AG08395 (cell line): ENCODE measurements at regions not wholly inside any gene's neighbourhood (a gene's known extent, or its start where the extent isn't known, plus 50 kb on each side); places are given as distances from the start of the nearest gene placed in this dataset.
"Not testable (repeated sequence)": the region's sequence is repeated elsewhere in the genome, so short reads cannot be mapped to it uniquely, and the experiment has no call there.

Experiments used
- DNase-seq: peaks from one replicate; pipeline ENCODE4 v3.0.0; 2012; ENCODE audit warnings: mixed read lengths, low spot score

- no peak for DNase-seq
Measured at GRCh38 chr2:52386433-52387030, 1354.6 kb upstream of the NRXN1 start.

- DNase-seq: no peak
Measured at GRCh38 chr2:52383541-52383940, 1351.6 kb upstream of the NRXN1 start.

- no peak for DNase-seq
Measured at GRCh38 chr2:52369178-52369577, 1337.2 kb upstream of the NRXN1 start.

- no peak for DNase-seq
Measured at GRCh38 chr2:52368141-52368540, 1336.2 kb upstream of the NRXN1 start.

GRCh38 chr2:52365946-52366345 is 1334.0 kb upstream of the NRXN1 start:
- no peak for DNase-seq

- no peak for DNase-seq
Measured at GRCh38 chr2:52356556-52356955, 1324.6 kb upstream of the NRXN1 start.

- no peak for DNase-seq
Measured at GRCh38 chr2:52347292-52347691, 1315.4 kb upstream of the NRXN1 start.

GRCh38 chr2:52345676-52346075 is 1313.7 kb upstream of the NRXN1 start:
- DNase-seq: no peak

GRCh38 chr2:52345082-52345481 is 1313.2 kb upstream of the NRXN1 start:
- DNase-seq: no peak

- no peak for DNase-seq
Measured at GRCh38 chr2:52343706-52344266, 1311.9 kb upstream of the NRXN1 start.

- no peak for DNase-seq
Measured at GRCh38 chr2:52343010-52343409, 1311.1 kb upstream of the NRXN1 start.

GRCh38 chr2:52342458-52342857 is 1310.5 kb upstream of the NRXN1 start:
- DNase-seq: no peak

GRCh38 chr2:52341732-52342131 is 1309.8 kb upstream of the NRXN1 start:
- no peak for DNase-seq

GRCh38 chr2:52340171-52340570 is 1308.2 kb upstream of the NRXN1 start:
- no peak for DNase-seq

- DNase-seq: not testable (repeated sequence)
Measured at GRCh38 chr2:52337786-52338185, 1305.9 kb upstream of the NRXN1 start.

GRCh38 chr2:52336951-52337350 is 1305.0 kb upstream of the NRXN1 start:
- no peak for DNase-seq

- DNase-seq: no peak
Measured at GRCh38 chr2:52335727-52336126, 1303.8 kb upstream of the NRXN1 start.

GRCh38 chr2:52334185-52334584 is 1302.3 kb upstream of the NRXN1 start:
- DNase-seq: no peak

- DNase-seq: no peak
Measured at GRCh38 chr2:52327641-52328040, 1295.7 kb upstream of the NRXN1 start.

GRCh38 chr2:52314231-52314630 is 1282.3 kb upstream of the NRXN1 start:
- DNase-seq: no peak

- DNase-seq: no peak
Measured at GRCh38 chr2:52312486-52312885, 1280.6 kb upstream of the NRXN1 start.

GRCh38 chr2:52311862-52312261 is 1279.9 kb upstream of the NRXN1 start:
- no peak for DNase-seq

GRCh38 chr2:52308156-52308555 is 1276.2 kb upstream of the NRXN1 start:
- no peak for DNase-seq

- DNase-seq: no peak
Measured at GRCh38 chr2:52294628-52295027, 1262.7 kb upstream of the NRXN1 start.
